ENCODE measurements at regions not wholly inside any gene's neighbourhood (a gene's known extent, or its start where the extent isn't known, plus 50 kb on each side); places are given as distances from the start of the nearest gene placed in this dataset.

- TF ChIP-seq TAF1 (IDR thresholded peaks at IDR 0.05; ENCODE audit: borderline replicate concordance, insufficient read depth, low read length) (no peak), POLR2AphosphoS5 (IDR thresholded peaks at IDR 0.05; ENCODE audit: low read depth, low read length) (no peak), SIN3A (IDR thresholded peaks at IDR 0.05; ENCODE audit: borderline replicate concordance, insufficient read depth, low read length) (no peak)
- TF ChIP-seq, protein P1, sequence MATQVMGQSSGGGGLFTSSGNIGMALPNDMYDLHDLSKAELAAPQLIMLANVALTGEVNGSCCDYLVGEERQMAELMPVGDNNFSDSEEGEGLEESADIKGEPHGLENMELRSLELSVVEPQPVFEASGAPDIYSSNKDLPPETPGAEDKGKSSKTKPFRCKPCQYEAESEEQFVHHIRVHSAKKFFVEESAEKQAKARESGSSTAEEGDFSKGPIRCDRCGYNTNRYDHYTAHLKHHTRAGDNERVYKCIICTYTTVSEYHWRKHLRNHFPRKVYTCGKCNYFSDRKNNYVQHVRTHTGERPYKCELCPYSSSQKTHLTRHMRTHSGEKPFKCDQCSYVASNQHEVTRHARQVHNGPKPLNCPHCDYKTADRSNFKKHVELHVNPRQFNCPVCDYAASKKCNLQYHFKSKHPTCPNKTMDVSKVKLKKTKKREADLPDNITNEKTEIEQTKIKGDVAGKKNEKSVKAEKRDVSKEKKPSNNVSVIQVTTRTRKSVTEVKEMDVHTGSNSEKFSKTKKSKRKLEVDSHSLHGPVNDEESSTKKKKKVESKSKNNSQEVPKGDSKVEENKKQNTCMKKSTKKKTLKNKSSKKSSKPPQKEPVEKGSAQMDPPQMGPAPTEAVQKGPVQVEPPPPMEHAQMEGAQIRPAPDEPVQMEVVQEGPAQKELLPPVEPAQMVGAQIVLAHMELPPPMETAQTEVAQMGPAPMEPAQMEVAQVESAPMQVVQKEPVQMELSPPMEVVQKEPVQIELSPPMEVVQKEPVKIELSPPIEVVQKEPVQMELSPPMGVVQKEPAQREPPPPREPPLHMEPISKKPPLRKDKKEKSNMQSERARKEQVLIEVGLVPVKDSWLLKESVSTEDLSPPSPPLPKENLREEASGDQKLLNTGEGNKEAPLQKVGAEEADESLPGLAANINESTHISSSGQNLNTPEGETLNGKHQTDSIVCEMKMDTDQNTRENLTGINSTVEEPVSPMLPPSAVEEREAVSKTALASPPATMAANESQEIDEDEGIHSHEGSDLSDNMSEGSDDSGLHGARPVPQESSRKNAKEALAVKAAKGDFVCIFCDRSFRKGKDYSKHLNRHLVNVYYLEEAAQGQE (IDR thresholded peaks at IDR 0.05; ENCODE audit: insufficient read depth in 1 of 2, low read depth in 2 of 2, low read length in 2 of 2), result no peak
Observed at GRCh38 chr14:82913396-82913795, 1379.7 kb upstream of the SEL1L start.
